HG02610 (cell line): ENCODE measurements at regions not wholly inside any gene's neighbourhood (a gene's known extent, or its start where the extent isn't known, plus 50 kb on each side); places are given as distances from the start of the nearest gene placed in this dataset.
"Not testable (repeated sequence)": the region's sequence is repeated elsewhere in the genome, so short reads cannot be mapped to it uniquely, and the experiment has no call there.

ENCODE experiments used
- ATAC-seq: cut with Tn5 transposase; IDR thresholded peaks from one replicate; pipeline ENCODE4 v1.9.1; 2021; ENCODE audit warnings: mild to moderate bottlenecking, moderate library complexity; ENCODE audit not compliant: unreplicated experiment

DNA sequence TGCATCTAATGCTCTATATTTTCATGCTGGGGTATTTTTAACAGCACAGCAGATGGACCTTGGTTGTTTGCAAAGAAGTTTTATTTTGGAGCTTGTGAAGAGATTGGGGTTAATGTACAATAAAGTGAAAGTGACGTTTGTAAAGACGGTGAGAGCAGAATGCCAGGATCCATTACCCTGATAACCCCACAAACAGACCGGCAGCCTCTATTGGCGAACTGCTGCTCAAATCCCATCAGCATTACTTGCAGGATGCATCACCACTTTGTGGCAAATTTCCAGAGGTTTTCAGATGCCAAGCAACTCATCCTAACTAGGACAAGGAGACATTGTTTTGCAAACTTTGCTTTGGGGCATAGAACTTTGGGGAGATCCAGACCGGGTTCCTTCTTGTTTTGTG lies 383.3 kb upstream of the ZNF462 start:
- ATAC-seq: no peak

- ATAC-seq: no peak
Observed at GRCh38 chr9:106481013-106481609, 381.9 kb upstream of the ZNF462 start.

GRCh38 chr9:106482733-106483132 lies 380.2 kb upstream of the ZNF462 start:
- no peak for ATAC-seq

- no peak for ATAC-seq
Observed at GRCh38 chr9:106486685-106487084, 376.3 kb upstream of the ZNF462 start.

DNA sequence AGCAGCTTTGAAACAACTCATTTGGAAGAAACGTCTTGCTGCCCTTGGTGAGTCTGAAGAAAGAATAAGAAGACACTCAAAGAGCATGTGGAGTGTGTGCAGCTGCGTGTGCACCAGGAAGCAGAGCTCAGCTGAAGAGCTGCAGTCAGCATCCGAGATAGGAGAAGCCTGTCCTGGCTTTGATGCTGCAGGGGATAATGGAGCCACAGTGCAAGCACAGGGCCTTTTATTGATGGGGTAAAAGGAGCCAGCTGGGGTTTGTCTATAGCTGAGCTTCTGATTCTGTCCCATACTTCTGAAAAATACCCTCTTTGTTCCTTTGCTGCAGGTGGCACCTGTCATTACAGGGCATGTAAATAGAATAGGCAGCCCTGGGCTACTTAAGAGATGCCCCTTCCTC lies 375.7 kb upstream of the ZNF462 start:
- no peak for ATAC-seq

DNA sequence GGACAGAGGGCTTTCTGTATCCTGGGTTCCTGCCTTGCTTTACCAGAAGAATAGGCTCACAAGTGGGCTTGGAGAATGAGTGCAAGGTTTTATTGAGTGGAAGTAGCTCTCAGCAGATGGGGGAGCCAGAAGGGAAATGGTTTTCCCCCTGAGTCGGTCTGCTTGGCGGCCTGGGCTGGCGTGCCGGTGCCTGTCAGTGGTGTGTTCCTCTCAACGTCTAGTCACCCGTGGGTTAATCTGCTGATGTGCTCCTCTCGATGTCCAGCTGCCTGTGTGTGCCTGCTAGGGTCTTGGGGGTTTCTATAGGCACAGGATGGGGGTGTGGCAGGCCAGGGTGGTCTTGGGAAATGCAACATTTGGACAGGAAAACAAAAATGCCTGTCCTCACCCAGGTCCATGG lies 370.8 kb upstream of the ZNF462 start:
- ATAC-seq: not testable (repeated sequence)

GRCh38 chr9:106500171-106500570 lies 362.8 kb upstream of the ZNF462 start:
- ATAC-seq: no peak

- ATAC-seq: not testable (repeated sequence)
Observed at GRCh38 chr9:106501210-106501609, 361.8 kb upstream of the ZNF462 start.

GRCh38 chr9:106502930-106503329 lies 360.0 kb upstream of the ZNF462 start:
- ATAC-seq: no peak

GRCh38 chr9:106503759-106504158 lies 359.2 kb upstream of the ZNF462 start:
- ATAC-seq: no peak

GRCh38 chr9:106526716-106527204 lies 336.2 kb upstream of the ZNF462 start:
- no peak for ATAC-seq

DNA sequence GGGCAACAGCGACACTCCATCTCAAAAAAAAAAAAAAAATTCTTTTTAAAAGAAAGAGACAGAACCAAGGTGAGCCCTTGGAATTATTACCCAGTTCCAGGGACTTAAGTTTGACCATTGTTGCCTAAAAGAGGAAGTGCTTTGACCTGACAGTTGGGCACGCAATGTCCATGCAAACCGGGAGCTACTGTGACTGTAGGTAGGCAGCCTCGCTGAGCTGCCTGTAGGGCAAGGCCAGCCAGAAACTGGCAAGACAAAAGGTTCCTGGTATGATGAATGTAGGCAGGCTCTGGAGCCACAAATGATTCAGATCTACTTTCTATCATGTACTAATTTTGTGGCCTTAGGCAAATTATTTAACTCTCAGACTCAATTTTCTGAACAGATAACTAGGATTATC lies 334.8 kb upstream of the ZNF462 start:
- no peak for ATAC-seq

GRCh38 chr9:106529616-106530015 lies 333.4 kb upstream of the ZNF462 start:
- ATAC-seq: no peak

GRCh38 chr9:106531491-106531890 lies 331.5 kb upstream of the ZNF462 start:
- no peak for ATAC-seq

DNA sequence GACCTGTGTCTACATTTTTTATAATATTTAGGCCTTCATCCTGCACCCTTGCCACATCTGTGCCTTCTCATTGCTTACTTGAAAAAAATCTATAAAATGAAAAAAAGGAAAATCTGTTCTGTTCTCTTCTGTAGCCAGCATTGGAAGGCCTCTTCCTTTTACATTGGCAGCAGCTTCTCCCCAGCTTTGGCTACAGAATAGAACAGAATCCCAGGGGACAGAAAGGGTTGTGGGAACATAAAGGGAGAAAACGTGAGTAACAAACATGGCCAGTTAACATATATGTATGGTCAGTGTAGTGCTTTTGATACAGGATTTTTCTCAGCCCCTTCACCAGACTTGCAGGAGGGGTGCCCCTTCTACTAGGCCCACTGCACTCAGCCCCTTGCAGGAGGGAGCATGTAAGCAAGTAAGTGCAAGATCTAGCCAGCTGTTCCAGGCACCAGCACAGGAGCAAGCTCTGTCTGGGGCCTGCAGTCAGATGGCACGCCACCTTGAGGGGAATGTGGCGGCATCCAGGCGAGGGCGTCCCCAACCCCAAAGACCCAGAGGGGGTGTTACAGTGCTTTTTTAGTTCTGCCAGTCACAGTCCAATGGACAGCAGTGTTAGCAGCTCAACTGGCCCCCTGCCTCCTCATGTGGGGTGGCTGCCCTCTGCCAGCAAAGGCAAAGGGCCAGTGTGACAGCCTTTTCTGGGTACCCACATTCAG lies 330.5 kb upstream of the ZNF462 start:
- no peak for ATAC-seq

DNA sequence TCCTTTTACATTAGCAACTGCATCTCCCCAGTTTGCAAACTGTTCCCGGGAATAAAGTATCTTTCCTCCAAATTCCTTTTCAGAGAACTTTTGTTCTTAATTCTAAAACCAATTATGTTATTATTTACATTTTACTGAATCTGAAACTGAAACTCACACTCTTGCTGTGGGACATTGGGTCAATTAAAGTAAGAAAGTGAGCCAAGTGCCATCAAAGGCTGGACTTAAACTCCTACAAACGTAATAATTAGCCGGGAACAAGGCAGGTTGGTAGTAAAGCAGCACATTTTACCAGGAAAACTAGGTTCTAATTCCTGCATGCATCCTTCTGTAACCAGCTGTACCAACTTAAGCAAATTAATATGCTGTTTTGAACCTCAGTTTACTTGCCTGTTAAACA lies 328.2 kb upstream of the ZNF462 start:
- ATAC-seq: no peak

DNA sequence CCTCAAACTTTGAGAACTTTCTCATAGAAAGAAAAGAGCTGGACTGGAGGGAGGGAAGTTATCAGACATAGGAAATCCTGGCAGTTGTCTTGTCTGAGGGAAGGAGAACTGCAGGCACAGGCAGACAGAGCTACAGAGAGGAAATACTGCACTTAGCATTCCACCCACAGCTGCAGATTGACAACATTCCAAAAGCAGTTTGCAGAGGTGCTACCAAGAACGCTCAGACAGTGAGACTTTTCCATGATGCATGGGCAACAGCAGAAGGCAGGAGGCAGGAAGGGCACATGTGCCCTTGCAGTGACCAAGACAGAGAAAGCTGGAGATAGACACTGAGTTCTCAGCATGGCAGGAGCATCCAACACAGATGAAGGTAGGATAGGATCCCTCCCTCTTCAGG lies 327.5 kb upstream of the ZNF462 start:
- no peak for ATAC-seq

- ATAC-seq: no peak
Observed at GRCh38 chr9:106557996-106558667, 304.8 kb upstream of the ZNF462 start.

GRCh38 chr9:106560540-106560939 lies 302.4 kb upstream of the ZNF462 start:
- no peak for ATAC-seq

- no peak for ATAC-seq
Observed at GRCh38 chr9:106575823-106576222, 287.1 kb upstream of the ZNF462 start.

DNA sequence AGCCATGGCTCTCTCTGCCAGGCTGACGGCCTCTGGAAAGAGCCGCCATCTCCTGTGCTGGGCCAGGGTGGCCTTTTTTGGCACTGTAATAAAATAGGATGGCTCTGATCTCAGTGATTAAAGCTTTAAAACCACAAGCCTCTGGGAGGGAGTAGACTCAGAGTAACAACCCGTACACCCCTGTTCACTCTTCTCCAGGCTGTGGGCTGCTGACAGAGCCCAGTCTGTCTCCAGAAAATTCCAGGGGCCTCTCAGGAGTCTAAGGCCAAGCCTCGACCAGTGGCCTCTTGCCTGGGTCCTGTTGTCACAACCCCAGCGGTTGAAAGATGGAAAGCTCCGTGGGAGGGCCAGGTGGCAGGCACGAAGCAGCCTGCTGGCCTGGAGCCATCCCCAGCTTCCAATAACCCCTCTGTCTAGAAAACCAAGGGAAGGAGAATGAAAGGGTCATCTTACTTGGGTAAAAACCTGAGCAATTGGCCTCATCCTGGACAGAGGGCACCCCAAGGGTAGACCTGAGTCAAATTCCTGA lies 286.7 kb upstream of the ZNF462 start:
- no peak for ATAC-seq

DNA sequence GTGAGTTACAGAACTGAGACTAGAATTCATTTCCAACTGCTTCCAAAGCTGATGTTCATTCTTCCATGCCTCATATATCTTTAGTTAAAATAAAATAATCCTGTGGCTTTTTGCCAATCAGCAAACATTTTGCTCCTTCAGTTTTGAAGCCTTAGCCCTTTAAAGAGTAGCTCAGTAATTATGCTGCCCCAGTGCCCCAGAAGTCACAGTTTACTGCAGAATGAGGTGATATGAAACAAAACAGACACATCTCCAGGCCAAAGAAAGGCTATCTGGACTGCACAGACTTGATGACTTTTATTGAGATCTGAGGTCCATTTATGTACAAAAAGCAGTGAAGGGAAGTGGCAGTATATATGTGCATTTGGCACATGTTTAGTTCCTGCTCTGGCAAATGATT lies 285.8 kb upstream of the ZNF462 start:
- no peak for ATAC-seq
